NB4 (cell line): ENCODE measurements at regions not wholly inside any gene's neighbourhood (a gene's known extent, or its start where the extent isn't known, plus 50 kb on each side); places are given as distances from the start of the nearest gene placed in this dataset.
"Not testable (repeated sequence)": the region's sequence is repeated elsewhere in the genome, so short reads cannot be mapped to it uniquely, and the experiment has no call there.

ENCODE experiments used
- DNase-seq: peaks from one replicate; pipeline ENCODE4 v3.0.0; 2010; ENCODE audit warnings: low read depth
- H3K4me3 ChIP-seq: one replicate; pipeline ENCODE4 v1.5.1; 2011; ENCODE audit warnings: mild to moderate bottlenecking, low read depth, low read length, moderate library complexity
- MAX ChIP-seq: IDR thresholded peaks from 2 replicates; pipeline ENCODE4 v1.6.1; 2011; ENCODE audit warnings: low read depth, low read length
- MYC ChIP-seq: IDR thresholded peaks from 2 replicates; pipeline ENCODE4 v1.6.1; 2011; ENCODE audit warnings: low read depth, low read length
- POLR2A ChIP-seq: IDR thresholded peaks from 2 replicates; pipeline ENCODE4 v1.6.1; 2011; ENCODE audit warnings: mild to moderate bottlenecking; ENCODE audit not compliant: insufficient read length; ENCODE audit errors: extremely low read depth
- TF ChIP-seq, protein P1 (sequence below): IDR thresholded peaks from one replicate; pipeline ENCODE4 v1.5.1; 2012; ENCODE audit warnings: low read depth, low read length

DNA sequence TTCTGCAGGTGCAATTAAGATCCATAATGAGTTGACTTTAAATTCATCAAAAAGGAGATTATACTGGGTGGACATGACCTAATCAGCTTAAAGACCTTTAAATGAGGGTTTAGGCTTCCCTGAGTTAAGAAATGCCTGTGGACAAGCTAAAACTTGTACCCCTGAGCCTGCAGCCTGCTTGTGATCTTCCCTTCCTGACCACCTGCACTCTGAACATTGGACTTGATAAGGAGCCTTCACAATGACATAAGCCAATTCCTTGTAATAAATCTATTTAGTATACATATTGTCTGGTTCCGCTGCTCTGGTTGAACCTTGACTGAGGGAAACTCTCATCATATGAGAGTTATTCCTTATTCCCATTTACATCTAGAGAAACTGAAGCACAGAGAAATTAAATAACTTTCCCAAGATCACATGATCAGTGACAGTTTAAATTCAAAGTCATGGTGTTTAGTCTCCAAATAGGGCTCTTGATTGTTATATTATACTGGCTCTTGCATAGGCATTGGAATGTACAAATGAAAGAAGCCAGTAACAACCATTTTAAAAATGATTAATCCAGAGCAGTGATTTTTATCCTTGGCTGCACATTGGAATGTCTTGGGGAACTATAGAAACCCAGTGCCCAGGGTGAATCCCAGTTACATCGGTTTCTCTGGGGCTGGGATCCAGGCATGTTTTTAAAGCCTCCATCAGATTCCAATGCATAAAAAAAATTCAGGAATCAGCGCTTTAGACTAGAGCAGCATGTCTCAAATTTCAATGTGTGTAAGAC, 136.1 kb downstream of the MSL3 start:
- H3K4me3 ChIP-seq = no peak overlapping the region
- no peak for TF ChIP-seq MYC
- no peak for TF ChIP-seq MAX
- TF ChIP-seq POLR2A = no peak
- TF ChIP-seq, protein P1, sequence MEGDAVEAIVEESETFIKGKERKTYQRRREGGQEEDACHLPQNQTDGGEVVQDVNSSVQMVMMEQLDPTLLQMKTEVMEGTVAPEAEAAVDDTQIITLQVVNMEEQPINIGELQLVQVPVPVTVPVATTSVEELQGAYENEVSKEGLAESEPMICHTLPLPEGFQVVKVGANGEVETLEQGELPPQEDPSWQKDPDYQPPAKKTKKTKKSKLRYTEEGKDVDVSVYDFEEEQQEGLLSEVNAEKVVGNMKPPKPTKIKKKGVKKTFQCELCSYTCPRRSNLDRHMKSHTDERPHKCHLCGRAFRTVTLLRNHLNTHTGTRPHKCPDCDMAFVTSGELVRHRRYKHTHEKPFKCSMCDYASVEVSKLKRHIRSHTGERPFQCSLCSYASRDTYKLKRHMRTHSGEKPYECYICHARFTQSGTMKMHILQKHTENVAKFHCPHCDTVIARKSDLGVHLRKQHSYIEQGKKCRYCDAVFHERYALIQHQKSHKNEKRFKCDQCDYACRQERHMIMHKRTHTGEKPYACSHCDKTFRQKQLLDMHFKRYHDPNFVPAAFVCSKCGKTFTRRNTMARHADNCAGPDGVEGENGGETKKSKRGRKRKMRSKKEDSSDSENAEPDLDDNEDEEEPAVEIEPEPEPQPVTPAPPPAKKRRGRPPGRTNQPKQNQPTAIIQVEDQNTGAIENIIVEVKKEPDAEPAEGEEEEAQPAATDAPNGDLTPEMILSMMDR = no peak
- no peak for DNase-seq

DNA sequence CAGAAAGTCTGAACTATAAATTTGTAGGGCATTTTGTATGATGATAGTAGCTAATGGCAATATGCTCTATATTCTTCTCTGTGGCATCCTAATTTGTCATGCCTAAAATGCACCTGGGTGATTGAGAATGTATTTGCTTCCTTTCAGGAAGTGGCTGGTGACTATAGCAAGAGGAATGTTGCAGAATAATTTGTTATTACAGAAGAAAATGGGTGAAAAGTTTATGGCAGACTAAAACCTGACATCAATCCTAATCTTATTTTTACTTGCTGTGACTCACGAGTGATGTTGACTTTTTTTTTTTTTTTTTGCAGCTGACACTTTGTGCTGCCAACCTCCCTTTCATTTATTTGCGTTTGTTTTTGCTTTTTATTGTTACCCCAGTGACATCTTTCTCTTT, 141.1 kb downstream of the MSL3 start:
- TF ChIP-seq MYC (no peak), MAX (no peak), POLR2A (no peak)
- TF ChIP-seq, protein P1 = no peak
- DNase-seq = no peak
- no peak overlapping the region for H3K4me3 ChIP-seq

GRCh38 chrX:11905933-11906332, 147.9 kb downstream of the MSL3 start:
- not testable (repeated sequence) for H3K4me3 ChIP-seq, DNase-seq

- TF ChIP-seq, protein P1 = peak; percentile 43
- TF ChIP-seq MYC (no peak), MAX (no peak), POLR2A (no peak)
- peak; percentile 25 for DNase-seq
Measured at GRCh38 chrX:11908371-11908770, 150.3 kb downstream of the MSL3 start.

DNA sequence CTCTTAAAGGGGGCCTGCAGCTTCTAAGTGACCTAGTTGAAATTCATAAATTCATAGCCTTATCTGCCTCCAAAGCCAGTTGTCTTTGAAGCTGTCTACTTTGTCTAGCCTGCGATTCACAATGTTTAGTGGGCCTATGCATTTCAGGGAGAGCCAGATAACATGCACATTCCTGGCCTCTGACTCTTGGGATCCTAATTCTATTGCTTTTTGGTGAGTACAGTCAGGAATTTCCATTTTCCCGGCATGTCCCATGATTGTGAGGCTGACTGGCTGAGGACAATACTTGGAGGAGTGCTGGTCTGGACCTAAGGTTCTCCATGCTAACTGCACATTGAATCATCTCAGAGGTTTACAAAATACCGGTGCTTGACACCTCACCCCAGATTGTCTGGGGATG, 155.0 kb downstream of the MSL3 start:
- DNase-seq = no peak
- TF ChIP-seq MAX (no peak), POLR2A (no peak), MYC (no peak)
- TF ChIP-seq, protein P1 = no peak
- no peak overlapping the region for H3K4me3 ChIP-seq

More at GRCh38 chrX:11908371-11908770, 150.3 kb downstream of the MSL3 start:
- H3K4me3 ChIP-seq = no peak overlapping the region

GRCh38 chrX:11929476-11929875, 171.4 kb downstream of the MSL3 start:
- no peak overlapping the region for H3K4me3 ChIP-seq
- no peak for DNase-seq

More at GRCh38 chrX:11929476-11929875, 171.4 kb downstream of the MSL3 start:
- TF ChIP-seq MAX (no peak), POLR2A (no peak), MYC (no peak)
- TF ChIP-seq, protein P1 = no peak
